Endothelial cell of umbilical vein (primary cell): ENCODE measurements at regions not wholly inside any gene's neighbourhood (a gene's known extent, or its start where the extent isn't known, plus 50 kb on each side); places are given as distances from the start of the nearest gene placed in this dataset.

Source experiments
- BruUV-seq: library from RNA; stranded (reverse); fragments of 400-500 nt; replicated peaks from 2 replicates; lab custom pipeline; 2021; lab: Mats Ljungman, UMichigan
- CTCF ChIA-PET: fragments of 300-600, 350-600 bp; sonication (Branson Sonifier 250); formaldehyde crosslinking; loops from one replicate; lab custom pipeline; 2021; ENCODE audit warnings: antibody characterized with exemption, inconsistent platforms; lab: Charles Lee
- POLR2A ChIA-PET: fragments of 300-600, 350-600 bp; sonication (Branson Sonifier 250); formaldehyde crosslinking; loops from one replicate; lab custom pipeline; 2021; ENCODE audit warnings: antibody characterized with exemption, inconsistent platforms; lab: Charles Lee
- DNase-seq: peaks from one replicate; pipeline ENCODE4 v3.0.0-alpha.2; 2011; ENCODE audit warnings: low read depth, low spot score
- FAIRE-seq: peaks from 2 replicates; lab custom pipeline; 2011; peaks lifted over from hg19 to GRCh38; lab: Jason Lieb, UNC
- H2AFZ ChIP-seq: 2 replicates; pipeline ENCODE4 v1.6.0; 2012; ENCODE audit warnings: low read depth, low read length, control low read depth, inconsistent platforms
- H3K27ac ChIP-seq: 2 replicates; pipeline ENCODE4 v1.5.1; 2011; ENCODE audit warnings: low read depth, mild to moderate bottlenecking, control low read depth, low read length, moderate library complexity; ENCODE audit not compliant: insufficient read depth
- H3K27me3 ChIP-seq, 2 experiments: 2 replicates each; pipeline versions ENCODE4 v1.6.0 to v1.6.1; 2011; ENCODE audit warnings: low read length in 2 of 2, mixed read lengths in 1 of 2; ENCODE audit not compliant: control insufficient read depth in 2 of 2, insufficient read depth in 2 of 2
- H3K36me3 ChIP-seq, 2 experiments: 2 replicates in 1 of 2; 3 replicates in 1 of 2; pipeline ENCODE4 v1.5.1; 2011; ENCODE audit warnings: low read length in 2 of 2, mild to moderate bottlenecking in 1 of 2, moderate library complexity in 1 of 2; ENCODE audit not compliant: control insufficient read depth in 2 of 2, insufficient read depth in 2 of 2; ENCODE audit errors: extremely low read depth in 1 of 2
- H3K4me1 ChIP-seq: 3 replicates; pipeline ENCODE4 v1.5.1; 2011; ENCODE audit warnings: mild to moderate bottlenecking, low read length; ENCODE audit not compliant: control insufficient read depth, insufficient read depth; ENCODE audit errors: extremely low read depth
- H3K4me2 ChIP-seq: 2 replicates; pipeline ENCODE4 v1.6.1; 2011; ENCODE audit warnings: low read length, control low read depth, mixed read lengths; ENCODE audit not compliant: insufficient read depth
- H3K4me3 ChIP-seq, 3 experiments: fragments of 200-600 bp in 1 of 3; sonication (generic), shearing (Covaris generic) in 1 of 3; replicated peaks in 1 of 3; 2 replicates each; pipeline ENCODE4 v1.5.1; 2011 to 2016; ENCODE audit warnings: control low read depth in 3 of 3, low read length in 3 of 3, mild to moderate bottlenecking in 2 of 3, inconsistent platforms in 1 of 3, low read depth in 1 of 3, moderate library complexity in 1 of 3; ENCODE audit not compliant: insufficient read depth in 1 of 3
- H3K79me2 ChIP-seq: 2 replicates; pipeline ENCODE4 v1.6.0; 2012; ENCODE audit warnings: low read length, inconsistent platforms; ENCODE audit not compliant: control insufficient read depth, insufficient read depth
- H3K9ac ChIP-seq: replicated peaks from 2 replicates; pipeline ENCODE3; 2011; ENCODE audit warnings: low read length, control low read depth; ENCODE audit not compliant: insufficient read depth; ENCODE audit errors: extremely low read depth
- H3K9me1 ChIP-seq: replicated peaks from 3 replicates; pipeline ENCODE4 v1.6.0; 2011; ENCODE audit warnings: mild to moderate bottlenecking, low read length; ENCODE audit not compliant: control insufficient read depth, insufficient read depth; ENCODE audit errors: extremely low read depth
- H3K9me3 ChIP-seq: replicated peaks from 2 replicates; pipeline ENCODE4 v1.5.1; 2012; ENCODE audit warnings: low read length, inconsistent platforms; ENCODE audit not compliant: control insufficient read depth, insufficient read depth
- H4K20me1 ChIP-seq: replicated peaks from 2 replicates; pipeline ENCODE3; 2011; ENCODE audit warnings: mild to moderate bottlenecking, low read length; ENCODE audit not compliant: control insufficient read depth, insufficient read depth; ENCODE audit errors: extremely low read depth
- CTCF ChIP-seq, 2 donors: IDR thresholded peaks; 1 replicate in 1 of 2; 2 replicates in 1 of 2; pipeline ENCODE4 v1.5.1; 2011; ENCODE audit warnings: low read length in 2 of 2, mild to moderate bottlenecking in 2 of 2, moderate library complexity in 2 of 2, control low read depth in 1 of 2, inconsistent platforms in 1 of 2, low read depth in 1 of 2; ENCODE audit not compliant: insufficient read depth in 1 of 2; ENCODE audit errors: extremely low read depth in 1 of 2
- EZH2 ChIP-seq: IDR thresholded peaks from 2 replicates; pipeline ENCODE4 v1.6.1; 2012; ENCODE audit warnings: borderline replicate concordance, low read depth, mild to moderate bottlenecking, moderate library complexity, low read length, inconsistent platforms; ENCODE audit not compliant: severe bottlenecking
- FOS ChIP-seq: IDR thresholded peaks from 2 replicates; pipeline ENCODE4 v1.6.1; 2011; ENCODE audit warnings: mild to moderate bottlenecking, low read length, moderate library complexity, borderline replicate concordance; ENCODE audit not compliant: insufficient read depth
- GATA2 ChIP-seq: IDR thresholded peaks from 2 replicates; pipeline ENCODE4 v1.7.0; 2011; ENCODE audit warnings: low read depth, mild to moderate bottlenecking, moderate library complexity, mixed read lengths, low read length; ENCODE audit not compliant: insufficient read length, insufficient read depth
- JUN ChIP-seq: IDR thresholded peaks from 2 replicates; pipeline ENCODE4 v1.6.1; 2011; ENCODE audit warnings: borderline replicate concordance, low read depth; ENCODE audit not compliant: insufficient read length, insufficient read depth
- MAX ChIP-seq: IDR thresholded peaks from 2 replicates; pipeline ENCODE4 v1.6.1; 2011; ENCODE audit not compliant: insufficient read depth, insufficient read length
- MYC ChIP-seq: IDR thresholded peaks from one replicate; pipeline ENCODE4 v1.6.1; 2011; ENCODE audit warnings: mild to moderate bottlenecking, low read depth, low read length
- POLR2A ChIP-seq: IDR thresholded peaks from 2 replicates; pipeline ENCODE4 v1.6.1; 2012; ENCODE audit warnings: low read depth, mild to moderate bottlenecking, control low read depth, low read length
- POLR2AphosphoS5 ChIP-seq: IDR thresholded peaks from 2 replicates; pipeline ENCODE4 v1.6.1; 2012; ENCODE audit warnings: low read depth, mild to moderate bottlenecking, control low read depth, low read length, moderate library complexity; ENCODE audit not compliant: insufficient read depth
- dilution Hi-C: fragments of 300-500 bp; cut with MboI; formaldehyde crosslinking; loops from one replicate; pipeline ENCODE4 v1.15.0; 2019; ENCODE audit warnings: low sequenced_read_pairs; ENCODE audit not compliant: extremely low pct_ligation_motif_present
- intact Hi-C: fragments of 100-400 bp; cut with micrococcal nuclease; formaldehyde crosslinking; loops from one replicate; pipeline ENCODE4 v1.10.0; 2022

- Histone ChIP-seq H3K27me3 (no peaks in the 10 kb centered on the region), H3K9me3 (peaks cover 3% of the 10 kb centered on the region), H4K20me1 (no peaks in the 10 kb centered on the region), H3K9ac (no peak overlapping the region), H3K4me1 (no peaks in the 10 kb centered on the region), H3K4me3 (no peak overlapping the region), H2AFZ (no peak overlapping the region), H3K4me2 (no peak overlapping the region), H3K79me2 (no peaks in the 10 kb centered on the region), H3K9me1 (no peaks in the 10 kb centered on the region), H3K36me3 (no peaks in the 10 kb centered on the region), H3K27ac (no peak overlapping the region)
- dilution Hi-C loops (no loop called here), intact Hi-C loops (no loop called here)
- TF ChIP-seq EZH2 (no peak), GATA2 (no peak), FOS (no peak)
- ChIA-PET POLR2A (no interaction called here), CTCF (no interaction called here)
- DNase-seq (no peak), FAIRE-seq (no peak)
- no TSS peak for BruUV-seq
Measured at GRCh38 chr7:67696124-67696523, 699.5 kb downstream of the TYW1 start.

- Histone ChIP-seq H3K4me3 (no peak overlapping the region), H3K9me3 (peaks cover 3% of the 10 kb centered on the region), H3K4me1 (no peaks in the 10 kb centered on the region), H3K9me1 (no peaks in the 10 kb centered on the region), H3K4me2 (no peak overlapping the region), H3K79me2 (no peaks in the 10 kb centered on the region), H3K9ac (no peak overlapping the region), H3K36me3 (no peaks in the 10 kb centered on the region), H2AFZ (no peak overlapping the region), H3K27me3 (no peaks in the 10 kb centered on the region), H4K20me1 (no peaks in the 10 kb centered on the region), H3K27ac (no peak overlapping the region)
- POLR2A ChIA-PET = no interaction called here
- no peak for DNase-seq
- intact Hi-C loops = no loop called here
- TF ChIP-seq CTCF (IDR thresholded peaks at IDR 0.05; ENCODE audit: extremely low read depth in 1 of 2, insufficient read depth in 1 of 2, low read depth in 1 of 2, low read length in 2 of 2) (no peak), MYC (no peak), GATA2 (no peak), POLR2AphosphoS5 (no peak), POLR2A (no peak), MAX (no peak), EZH2 (no peak), JUN (no peak), FOS (no peak)
- dilution Hi-C loops = no loop called here
- CTCF ChIA-PET = no interaction called here
- no peak for FAIRE-seq
- no TSS peak for BruUV-seq
Measured at GRCh38 chr7:67696878-67697277, 700.2 kb downstream of the TYW1 start.
